Panc1 (cell line): ENCODE measurements at regions not wholly inside any gene's neighbourhood (a gene's known extent, or its start where the extent isn't known, plus 50 kb on each side); places are given as distances from the start of the nearest gene placed in this dataset.

Source experiments
- ATAC-seq: fragments of 200-7000 bp; cut with Tn5 transposase; 2 replicates; pipeline ENCODE4 v1.9.1; 2020; ENCODE audit warnings: mild to moderate bottlenecking, moderate library complexity
- BruUV-seq: library from RNA; stranded (reverse); fragments of 400-500 nt; replicated peaks from 2 replicates; lab custom pipeline; 2021; lab: Mats Ljungman, UMichigan
- CTCF ChIA-PET: fragments of 300-600 bp; sonication (Branson Sonifier 250); formaldehyde crosslinking; loops from one replicate; lab custom pipeline; 2022; ENCODE audit warnings: antibody characterized with exemption; lab: Charles Lee
- POLR2A ChIA-PET: fragments of 300-600 bp; sonication (Branson Sonifier 250); formaldehyde crosslinking; loops from one replicate; lab custom pipeline; 2022; ENCODE audit warnings: antibody characterized with exemption; lab: Charles Lee
- DNase-seq: peaks from one replicate; pipeline ENCODE4 v3.0.0-alpha.2; 2010; ENCODE audit warnings: low read depth, low spot score
- H3K27ac ChIP-seq: 2 replicates; pipeline ENCODE4 v1.5.1; 2011; ENCODE audit warnings: mild to moderate bottlenecking, low read length, inconsistent platforms
- H3K27me3 ChIP-seq: fragments of 200-500 bp; sonication (Bioruptor generic); 2 replicates; pipeline ENCODE4 v1.6.0; 2014; ENCODE audit warnings: low read length, inconsistent platforms; ENCODE audit not compliant: control insufficient read depth, insufficient read depth
- H3K36me3 ChIP-seq: fragments of 200-500 bp; sonication (Bioruptor generic); 2 replicates; pipeline ENCODE4 v1.5.1; 2014; ENCODE audit warnings: inconsistent platforms, mild to moderate bottlenecking, low read length, moderate library complexity; ENCODE audit not compliant: control insufficient read depth, insufficient read depth
- H3K4me1 ChIP-seq: 2 replicates; pipeline ENCODE4 v1.5.1; 2011; ENCODE audit warnings: inconsistent platforms, mild to moderate bottlenecking, low read length, moderate library complexity; ENCODE audit not compliant: control insufficient read depth, insufficient read depth
- H3K4me3 ChIP-seq, 2 experiments: 2 replicates each; pipeline ENCODE4 v1.5.1; 2011 to 2012; ENCODE audit warnings: low read depth in 2 of 2, low read length in 2 of 2, mild to moderate bottlenecking in 2 of 2, inconsistent platforms in 1 of 2, moderate library complexity in 1 of 2
- H3K9me3 ChIP-seq: fragments of 200-500 bp; sonication (Bioruptor generic); 2 replicates; pipeline ENCODE4 v1.5.1; 2014; ENCODE audit warnings: low read depth, mild to moderate bottlenecking, inconsistent platforms, low read length, moderate library complexity; ENCODE audit not compliant: control insufficient read depth, insufficient read depth
- CTCF ChIP-seq: fragments of 450-650 bp; IDR thresholded peaks from 2 replicates; pipeline ENCODE4 v1.5.1; 2017; ENCODE audit warnings: mild to moderate bottlenecking
- POLR2AphosphoS5 ChIP-seq: IDR thresholded peaks from 2 replicates; pipeline ENCODE4 v1.6.1; 2012; ENCODE audit warnings: mild to moderate bottlenecking, low read depth, low read length, moderate library complexity
- REST ChIP-seq, 2 experiments: IDR thresholded peaks; 2 replicates each; pipeline ENCODE4 v1.6.1; 2011 to 2012; ENCODE audit warnings: low read depth in 2 of 2, control low read depth in 1 of 2, low read length in 1 of 2, mild to moderate bottlenecking in 1 of 2, moderate library complexity in 1 of 2; ENCODE audit not compliant: insufficient read depth in 1 of 2
- SIN3A ChIP-seq: IDR thresholded peaks from 2 replicates; pipeline ENCODE4 v1.6.1; 2012; ENCODE audit warnings: low read depth, mild to moderate bottlenecking, low read length, moderate library complexity, borderline replicate concordance; ENCODE audit not compliant: insufficient read depth
- TCF7L2 ChIP-seq: IDR thresholded peaks from 2 replicates; pipeline ENCODE4 v1.6.1; 2011; ENCODE audit warnings: mild to moderate bottlenecking, low read depth, low read length, inconsistent platforms
- in situ Hi-C: cut with HindIII; loops from 2 replicates; pipeline ENCODE4 v1.10.0; 2016; ENCODE audit warnings: low sequenced_read_pairs, low pct_unique_long_range_greater_than_20kb
- intact Hi-C: fragments of 100-400 bp; cut with micrococcal nuclease; formaldehyde crosslinking; loops from one replicate; pipeline ENCODE4 v1.10.0; 2022; ENCODE audit not compliant: unreplicated experiment

GRCh38 chr10:9018195-9019173 lies 964.0 kb downstream of the GATA3 start (continued):
- TF ChIP-seq SIN3A: no peak

- no TSS peak for BruUV-seq
- ChIA-PET POLR2A (no interaction called here), CTCF (no interaction called here)
- DNase-seq (no peak), ATAC-seq (no peak)
- H3K9me3 ChIP-seq: no peaks in the 10 kb centered on the region
- H3K36me3 ChIP-seq: no peaks in the 10 kb centered on the region
- no peak overlapping the region for H3K27ac ChIP-seq
- intact Hi-C loops: no loop called here
- no peaks in the 10 kb centered on the region for H3K27me3 ChIP-seq
- H3K4me3 ChIP-seq: no peak overlapping the region
- TF ChIP-seq REST (IDR thresholded peaks at IDR 0.05; ENCODE audit: insufficient read depth in 1 of 2, low read depth in 2 of 2, low read length in 1 of 2) (no peak), SIN3A (no peak), CTCF (no peak), TCF7L2 (no peak), POLR2AphosphoS5 (no peak)
- in situ Hi-C loops: no loop called here
- no peaks in the 10 kb centered on the region for H3K4me1 ChIP-seq
These were observed 968.7 kb downstream of the GATA3 start for GRCh38 chr10:9023206-9023605.

GRCh38 chr10:9024210-9024609 lies 969.7 kb downstream of the GATA3 start:
- no peaks in the 10 kb centered on the region for H3K36me3 ChIP-seq
- no peaks in the 10 kb centered on the region for H3K9me3 ChIP-seq
- no peak overlapping the region for H3K27ac ChIP-seq
- DNase-seq (peak; percentile 17), ATAC-seq (no peak)
- BruUV-seq: no TSS peak
- no peaks in the 10 kb centered on the region for H3K4me1 ChIP-seq
- intact Hi-C loops: no loop called here
- CTCF ChIA-PET: no interaction called here
- in situ Hi-C loops: no loop called here
- TF ChIP-seq CTCF (no peak), TCF7L2 (no peak), REST (IDR thresholded peaks at IDR 0.05; ENCODE audit: insufficient read depth in 1 of 2, low read depth in 2 of 2, low read length in 1 of 2) (no peak), POLR2AphosphoS5 (no peak), SIN3A (no peak)
- H3K4me3 ChIP-seq: no peak overlapping the region
- POLR2A ChIA-PET: no interaction called here
- no peaks in the 10 kb centered on the region for H3K27me3 ChIP-seq
